ENCODE measurements at regions not wholly inside any gene's neighbourhood (a gene's known extent, or its start where the extent isn't known, plus 50 kb on each side); places are given as distances from the start of the nearest gene placed in this dataset.

DNA sequence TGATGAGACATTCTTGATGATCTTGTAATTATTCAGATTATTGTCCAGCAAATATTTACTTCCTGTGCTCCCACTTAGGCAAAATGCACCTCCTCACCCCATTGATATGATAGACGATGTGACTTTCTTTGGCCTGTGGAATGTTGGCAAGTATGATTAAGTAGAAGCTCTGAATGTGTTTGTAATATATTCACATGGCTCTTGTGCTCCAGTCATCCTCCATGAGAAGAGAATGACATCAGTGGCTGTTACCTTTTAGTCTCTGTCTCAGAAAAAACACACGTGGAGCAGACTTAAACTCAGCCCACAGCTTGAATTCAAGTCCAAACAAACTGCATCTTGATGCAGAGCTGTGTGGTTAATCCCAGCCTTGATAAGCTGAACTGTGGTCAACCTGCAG is 984.3 kb upstream of the FBXO33 start:
- POLR2A ChIA-PET: no interaction called here

DNA sequence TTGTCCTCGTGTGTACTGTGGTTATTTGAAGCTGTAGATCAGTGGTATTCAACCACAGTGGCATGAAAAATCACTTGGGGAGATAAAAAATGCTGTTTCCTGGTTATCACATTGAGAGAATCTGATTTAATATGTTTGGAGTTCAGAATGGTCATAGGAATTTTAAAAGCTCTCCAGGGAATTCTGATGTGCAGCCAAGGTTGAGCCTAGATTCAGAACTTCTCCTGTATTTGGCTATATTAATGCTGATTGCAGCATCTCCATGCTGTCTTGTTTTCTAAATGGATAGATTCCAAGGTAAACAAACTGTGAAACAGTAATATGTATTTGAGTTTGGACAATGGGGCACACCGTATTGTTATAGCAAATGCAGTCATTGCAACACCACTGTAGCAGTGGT is 982.2 kb upstream of the FBXO33 start:
- ChIA-PET POLR2A (no interaction called here), CTCF (no interaction called here)
- DNase-seq (ENCODE audit: low read depth in 1 of 2, low spot score in 1 of 2): peak in 1 of 2 experiments; percentile 3
- no peak for FAIRE-seq
- H3K4me2 ChIP-seq: no peak overlapping the region
- H3K27ac ChIP-seq: no peak overlapping the region
- TF ChIP-seq, protein P1, sequence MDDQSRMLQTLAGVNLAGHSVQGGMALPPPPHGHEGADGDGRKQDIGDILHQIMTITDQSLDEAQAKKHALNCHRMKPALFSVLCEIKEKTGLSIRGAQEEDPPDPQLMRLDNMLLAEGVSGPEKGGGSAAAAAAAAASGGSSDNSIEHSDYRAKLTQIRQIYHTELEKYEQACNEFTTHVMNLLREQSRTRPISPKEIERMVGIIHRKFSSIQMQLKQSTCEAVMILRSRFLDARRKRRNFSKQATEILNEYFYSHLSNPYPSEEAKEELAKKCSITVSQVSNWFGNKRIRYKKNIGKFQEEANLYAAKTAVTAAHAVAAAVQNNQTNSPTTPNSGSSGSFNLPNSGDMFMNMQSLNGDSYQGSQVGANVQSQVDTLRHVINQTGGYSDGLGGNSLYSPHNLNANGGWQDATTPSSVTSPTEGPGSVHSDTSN (IDR thresholded peaks at IDR 0.05): no peak
- TF ChIP-seq TP53 (CRISPR knock-in tag; IDR thresholded peaks at IDR 0.05) (no peak), HDAC2 (IDR thresholded peaks at IDR 0.05) (no peak), MAZ (IDR thresholded peaks at IDR 0.05; ENCODE audit: borderline replicate concordance, low read depth, low read length) (no peak), FOXS1 (CRISPR knock-in tag; IDR thresholded peaks at IDR 0.05) (no peak), FOSB (CRISPR knock-in tag; IDR thresholded peaks at IDR 0.05) (no peak), ZSCAN20 (CRISPR knock-in tag; IDR thresholded peaks at IDR 0.05) (no peak), RARB (CRISPR knock-in tag; IDR thresholded peaks at IDR 0.05) (no peak)
- TF ChIP-seq, protein P2, sequence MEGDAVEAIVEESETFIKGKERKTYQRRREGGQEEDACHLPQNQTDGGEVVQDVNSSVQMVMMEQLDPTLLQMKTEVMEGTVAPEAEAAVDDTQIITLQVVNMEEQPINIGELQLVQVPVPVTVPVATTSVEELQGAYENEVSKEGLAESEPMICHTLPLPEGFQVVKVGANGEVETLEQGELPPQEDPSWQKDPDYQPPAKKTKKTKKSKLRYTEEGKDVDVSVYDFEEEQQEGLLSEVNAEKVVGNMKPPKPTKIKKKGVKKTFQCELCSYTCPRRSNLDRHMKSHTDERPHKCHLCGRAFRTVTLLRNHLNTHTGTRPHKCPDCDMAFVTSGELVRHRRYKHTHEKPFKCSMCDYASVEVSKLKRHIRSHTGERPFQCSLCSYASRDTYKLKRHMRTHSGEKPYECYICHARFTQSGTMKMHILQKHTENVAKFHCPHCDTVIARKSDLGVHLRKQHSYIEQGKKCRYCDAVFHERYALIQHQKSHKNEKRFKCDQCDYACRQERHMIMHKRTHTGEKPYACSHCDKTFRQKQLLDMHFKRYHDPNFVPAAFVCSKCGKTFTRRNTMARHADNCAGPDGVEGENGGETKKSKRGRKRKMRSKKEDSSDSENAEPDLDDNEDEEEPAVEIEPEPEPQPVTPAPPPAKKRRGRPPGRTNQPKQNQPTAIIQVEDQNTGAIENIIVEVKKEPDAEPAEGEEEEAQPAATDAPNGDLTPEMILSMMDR (IDR thresholded peaks at IDR 0.05): no peak
- TF ChIP-seq, protein P3, sequence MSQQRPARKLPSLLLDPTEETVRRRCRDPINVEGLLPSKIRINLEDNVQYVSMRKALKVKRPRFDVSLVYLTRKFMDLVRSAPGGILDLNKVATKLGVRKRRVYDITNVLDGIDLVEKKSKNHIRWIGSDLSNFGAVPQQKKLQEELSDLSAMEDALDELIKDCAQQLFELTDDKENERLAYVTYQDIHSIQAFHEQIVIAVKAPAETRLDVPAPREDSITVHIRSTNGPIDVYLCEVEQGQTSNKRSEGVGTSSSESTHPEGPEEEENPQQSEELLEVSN (IDR thresholded peaks at IDR 0.05; ENCODE audit: borderline replicate concordance, low read depth): no peak
- TF ChIP-seq, protein P4, sequence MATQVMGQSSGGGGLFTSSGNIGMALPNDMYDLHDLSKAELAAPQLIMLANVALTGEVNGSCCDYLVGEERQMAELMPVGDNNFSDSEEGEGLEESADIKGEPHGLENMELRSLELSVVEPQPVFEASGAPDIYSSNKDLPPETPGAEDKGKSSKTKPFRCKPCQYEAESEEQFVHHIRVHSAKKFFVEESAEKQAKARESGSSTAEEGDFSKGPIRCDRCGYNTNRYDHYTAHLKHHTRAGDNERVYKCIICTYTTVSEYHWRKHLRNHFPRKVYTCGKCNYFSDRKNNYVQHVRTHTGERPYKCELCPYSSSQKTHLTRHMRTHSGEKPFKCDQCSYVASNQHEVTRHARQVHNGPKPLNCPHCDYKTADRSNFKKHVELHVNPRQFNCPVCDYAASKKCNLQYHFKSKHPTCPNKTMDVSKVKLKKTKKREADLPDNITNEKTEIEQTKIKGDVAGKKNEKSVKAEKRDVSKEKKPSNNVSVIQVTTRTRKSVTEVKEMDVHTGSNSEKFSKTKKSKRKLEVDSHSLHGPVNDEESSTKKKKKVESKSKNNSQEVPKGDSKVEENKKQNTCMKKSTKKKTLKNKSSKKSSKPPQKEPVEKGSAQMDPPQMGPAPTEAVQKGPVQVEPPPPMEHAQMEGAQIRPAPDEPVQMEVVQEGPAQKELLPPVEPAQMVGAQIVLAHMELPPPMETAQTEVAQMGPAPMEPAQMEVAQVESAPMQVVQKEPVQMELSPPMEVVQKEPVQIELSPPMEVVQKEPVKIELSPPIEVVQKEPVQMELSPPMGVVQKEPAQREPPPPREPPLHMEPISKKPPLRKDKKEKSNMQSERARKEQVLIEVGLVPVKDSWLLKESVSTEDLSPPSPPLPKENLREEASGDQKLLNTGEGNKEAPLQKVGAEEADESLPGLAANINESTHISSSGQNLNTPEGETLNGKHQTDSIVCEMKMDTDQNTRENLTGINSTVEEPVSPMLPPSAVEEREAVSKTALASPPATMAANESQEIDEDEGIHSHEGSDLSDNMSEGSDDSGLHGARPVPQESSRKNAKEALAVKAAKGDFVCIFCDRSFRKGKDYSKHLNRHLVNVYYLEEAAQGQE (IDR thresholded peaks at IDR 0.05): no peak
- H3K9me3 ChIP-seq: no peaks in the 10 kb centered on the region
- no peaks in the 10 kb centered on the region for H3K4me1 ChIP-seq
- no peak for ATAC-seq
- WGBS (ENCODE audit: missing lambda C conversion rate): 4% methylated on average over 2 of the region's 2 CpGs
- H3K4me3 ChIP-seq: no peak overlapping the region

More for the DNA sequence above, 984.3 kb upstream of the FBXO33 start:
- Histone ChIP-seq H3K27ac (no peak overlapping the region), H3K4me3 (no peak overlapping the region), H3K4me1 (no peaks in the 10 kb centered on the region), H3K9me3 (no peaks in the 10 kb centered on the region), H3K4me2 (no peak overlapping the region)
- CTCF ChIA-PET: no interaction called here
- no peak for DNase-seq (ENCODE audit: low read depth in 1 of 2, low spot score in 1 of 2)
- TF ChIP-seq KDM5A (IDR thresholded peaks at IDR 0.05) (no peak), HOXB13 (CRISPR knock-in tag; IDR thresholded peaks at IDR 0.05; ENCODE audit: low read depth) (no peak), ZSCAN20 (CRISPR knock-in tag; IDR thresholded peaks at IDR 0.05) (no peak), ZC3H11A (IDR thresholded peaks at IDR 0.05) (no peak), TP53 (CRISPR knock-in tag; IDR thresholded peaks at IDR 0.05) (no peak)
- TF ChIP-seq, protein P5, sequence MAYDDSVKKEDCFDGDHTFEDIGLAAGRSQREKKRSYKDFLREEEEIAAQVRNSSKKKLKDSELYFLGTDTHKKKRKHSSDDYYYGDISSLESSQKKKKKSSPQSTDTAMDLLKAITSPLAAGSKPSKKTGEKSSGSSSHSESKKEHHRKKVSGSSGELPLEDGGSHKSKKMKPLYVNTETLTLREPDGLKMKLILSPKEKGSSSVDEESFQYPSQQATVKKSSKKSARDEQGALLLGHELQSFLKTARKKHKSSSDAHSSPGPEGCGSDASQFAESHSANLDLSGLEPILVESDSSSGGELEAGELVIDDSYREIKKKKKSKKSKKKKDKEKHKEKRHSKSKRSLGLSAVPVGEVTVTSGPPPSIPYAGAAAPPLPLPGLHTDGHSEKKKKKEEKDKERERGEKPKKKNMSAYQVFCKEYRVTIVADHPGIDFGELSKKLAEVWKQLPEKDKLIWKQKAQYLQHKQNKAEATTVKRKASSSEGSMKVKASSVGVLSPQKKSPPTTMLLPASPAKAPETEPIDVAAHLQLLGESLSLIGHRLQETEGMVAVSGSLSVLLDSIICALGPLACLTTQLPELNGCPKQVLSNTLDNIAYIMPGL (CRISPR knock-in tag; IDR thresholded peaks at IDR 0.05; ENCODE audit: borderline replicate concordance): no peak
- TF ChIP-seq, protein P1 (IDR thresholded peaks at IDR 0.05): no peak
- no peak for ATAC-seq
- WGBS (ENCODE audit: missing lambda C conversion rate): 2% methylated on average over 2 of the region's 2 CpGs
- FAIRE-seq: no peak

Data from A549 (cell line).